Activated B cell treated with CpG ODN at 0.5 μM for 24 hours (primary cell): ENCODE measurements at regions not wholly inside any gene's neighbourhood (a gene's known extent, or its start where the extent isn't known, plus 50 kb on each side); places are given as distances from the start of the nearest gene placed in this dataset.

Experiments used
- ATAC-seq: fragments of 200-7000 bp; cut with Tn5 transposase; one replicate; pipeline ENCODE4 v1.10.0; 2021; ENCODE audit warnings: low read depth, mild to moderate bottlenecking, moderate library complexity
- CTCF ChIA-PET: fragments of 350-600 bp; sonication (Branson Sonifier 250); formaldehyde crosslinking; loops from one replicate; lab custom pipeline; 2021; ENCODE audit warnings: antibody characterized with exemption; lab: Charles Lee
- POLR2A ChIA-PET: fragments of 350-600 bp; sonication (Branson Sonifier 250); formaldehyde crosslinking; loops from one replicate; lab custom pipeline; 2021; ENCODE audit warnings: antibody characterized with exemption; lab: Charles Lee
- DNase-seq: peaks from one replicate; pipeline ENCODE4 v3.0.0; 2022
- H3K27ac Mint-ChIP-seq: one replicate; pipeline ENCODE4 v1.8.0; 2020; ENCODE audit warnings: mixed read lengths
- H3K27me3 Mint-ChIP-seq: one replicate; pipeline ENCODE4 v1.8.0; 2021; ENCODE audit warnings: mixed read lengths
- H3K36me3 Mint-ChIP-seq: one replicate; pipeline ENCODE4 v1.8.0; 2021; ENCODE audit warnings: low read depth, mixed read lengths
- H3K4me1 Mint-ChIP-seq: one replicate; pipeline ENCODE4 v1.8.0; 2021; ENCODE audit warnings: mixed read lengths
- H3K4me3 Mint-ChIP-seq: one replicate; pipeline ENCODE4 v1.8.0; 2020; ENCODE audit warnings: mild to moderate bottlenecking, mixed read lengths
- H3K9me3 Mint-ChIP-seq: one replicate; pipeline ENCODE4 v1.8.0; 2020; ENCODE audit warnings: mixed read lengths
- intact Hi-C: fragments of 100-400 bp; cut with micrococcal nuclease; formaldehyde crosslinking; loops from one replicate; pipeline ENCODE4 v1.15.1; 2024
- TF ChIP-seq, protein P1 (sequence below): fragments of 200-600 bp; IDR thresholded peaks from one replicate; pipeline ENCODE4 v1.8.0; 2022; ENCODE audit warnings: antibody characterized with exemption, mild to moderate bottlenecking

DNA sequence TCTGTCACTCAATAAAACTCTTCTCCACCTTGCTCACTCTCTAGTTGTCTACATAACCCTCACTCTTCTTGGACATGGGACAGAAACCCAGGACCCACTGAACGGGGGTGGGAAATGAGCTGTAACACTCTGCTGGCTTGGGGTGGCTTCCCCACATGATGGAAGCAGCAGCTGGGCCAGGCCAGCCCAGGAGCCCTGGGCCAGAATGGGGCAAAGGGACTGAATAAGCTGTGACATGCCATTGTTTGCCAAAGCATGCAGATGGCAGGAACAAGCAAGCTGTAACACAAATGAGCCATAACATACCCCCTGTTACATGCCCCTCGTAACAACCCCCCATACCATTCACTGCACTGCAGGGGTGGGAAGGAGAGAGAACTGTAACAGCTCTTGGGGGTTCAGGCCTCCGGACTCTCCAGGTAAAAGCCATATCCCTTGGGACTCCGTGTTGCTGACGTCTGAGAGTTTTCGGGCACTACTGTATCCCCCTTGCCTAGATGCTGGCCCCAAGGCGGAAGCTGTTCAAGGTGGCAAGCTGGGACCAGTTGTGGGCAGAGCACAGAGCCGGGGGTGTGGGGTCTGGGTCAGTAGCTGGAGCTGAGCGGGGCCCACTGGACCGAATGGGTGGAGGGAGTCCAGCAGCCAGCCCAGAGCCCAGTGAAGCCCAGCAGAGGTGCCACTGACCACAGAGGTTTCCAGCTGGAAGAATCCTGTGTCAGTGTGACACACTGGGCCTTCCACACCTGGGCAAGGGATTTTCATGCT, 56.1 kb upstream of the DMRTB1 start:
- no peak overlapping the region for H3K4me3 Mint-ChIP-seq
- POLR2A ChIA-PET, result interaction anchor here (0.6 kb wide), 1 partner anchor 7 kb away, joined by 4 read pairs; no protein-coding TSS in a partner anchor
- no peak for ATAC-seq
- H3K9me3 Mint-ChIP-seq, result no peaks in the 10 kb centered on the region
- no peaks in the 10 kb centered on the region for H3K4me1 Mint-ChIP-seq
- TF ChIP-seq, protein P1, sequence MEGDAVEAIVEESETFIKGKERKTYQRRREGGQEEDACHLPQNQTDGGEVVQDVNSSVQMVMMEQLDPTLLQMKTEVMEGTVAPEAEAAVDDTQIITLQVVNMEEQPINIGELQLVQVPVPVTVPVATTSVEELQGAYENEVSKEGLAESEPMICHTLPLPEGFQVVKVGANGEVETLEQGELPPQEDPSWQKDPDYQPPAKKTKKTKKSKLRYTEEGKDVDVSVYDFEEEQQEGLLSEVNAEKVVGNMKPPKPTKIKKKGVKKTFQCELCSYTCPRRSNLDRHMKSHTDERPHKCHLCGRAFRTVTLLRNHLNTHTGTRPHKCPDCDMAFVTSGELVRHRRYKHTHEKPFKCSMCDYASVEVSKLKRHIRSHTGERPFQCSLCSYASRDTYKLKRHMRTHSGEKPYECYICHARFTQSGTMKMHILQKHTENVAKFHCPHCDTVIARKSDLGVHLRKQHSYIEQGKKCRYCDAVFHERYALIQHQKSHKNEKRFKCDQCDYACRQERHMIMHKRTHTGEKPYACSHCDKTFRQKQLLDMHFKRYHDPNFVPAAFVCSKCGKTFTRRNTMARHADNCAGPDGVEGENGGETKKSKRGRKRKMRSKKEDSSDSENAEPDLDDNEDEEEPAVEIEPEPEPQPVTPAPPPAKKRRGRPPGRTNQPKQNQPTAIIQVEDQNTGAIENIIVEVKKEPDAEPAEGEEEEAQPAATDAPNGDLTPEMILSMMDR, result no peak
- intact Hi-C loops, result no loop called here
- H3K27ac Mint-ChIP-seq, result no peak overlapping the region
- CTCF ChIA-PET, result interaction anchor here (1.3 kb wide), 1 partner anchor 10 kb away, joined by 6 read pairs; no protein-coding TSS in a partner anchor
- no peaks in the 10 kb centered on the region for H3K36me3 Mint-ChIP-seq
- no peak for DNase-seq
- H3K27me3 Mint-ChIP-seq, result peaks cover 28% of the 10 kb centered on the region

DNA sequence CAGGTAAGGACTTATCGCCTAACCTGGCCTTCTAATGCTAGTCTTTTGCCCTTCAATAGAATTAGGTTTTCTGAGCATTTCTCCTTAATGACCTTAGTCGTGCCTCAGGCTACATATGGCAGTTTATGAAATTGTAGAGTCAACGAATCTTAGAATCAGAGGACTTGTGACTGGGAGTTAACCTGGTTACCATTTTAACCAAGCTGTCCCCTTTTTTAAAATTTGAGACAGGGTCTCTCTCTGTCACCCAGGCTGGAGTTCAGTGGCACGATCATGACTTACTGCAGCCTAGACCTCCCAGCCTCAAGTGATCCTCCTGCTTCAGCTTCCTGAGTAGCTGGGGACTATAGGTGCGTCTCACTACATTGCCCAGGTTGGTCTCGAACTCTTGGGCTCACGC, 53.5 kb upstream of the DMRTB1 start:
- DNase-seq (no peak), ATAC-seq (no peak)
- Mint-ChIP-seq H3K27ac (no peak overlapping the region), H3K9me3 (no peaks in the 10 kb centered on the region), H3K4me3 (no peak overlapping the region), H3K27me3 (peaks cover 32% of the 10 kb centered on the region), H3K36me3 (no peaks in the 10 kb centered on the region), H3K4me1 (no peaks in the 10 kb centered on the region)
- CTCF ChIA-PET, result interaction anchor here (1.3 kb wide), 1 partner anchor 127 kb away, joined by 3 read pairs; no protein-coding TSS in a partner anchor
- intact Hi-C loops, result no loop called here
- TF ChIP-seq, protein P1, result no peak
- POLR2A ChIA-PET, result no interaction called here

DNA sequence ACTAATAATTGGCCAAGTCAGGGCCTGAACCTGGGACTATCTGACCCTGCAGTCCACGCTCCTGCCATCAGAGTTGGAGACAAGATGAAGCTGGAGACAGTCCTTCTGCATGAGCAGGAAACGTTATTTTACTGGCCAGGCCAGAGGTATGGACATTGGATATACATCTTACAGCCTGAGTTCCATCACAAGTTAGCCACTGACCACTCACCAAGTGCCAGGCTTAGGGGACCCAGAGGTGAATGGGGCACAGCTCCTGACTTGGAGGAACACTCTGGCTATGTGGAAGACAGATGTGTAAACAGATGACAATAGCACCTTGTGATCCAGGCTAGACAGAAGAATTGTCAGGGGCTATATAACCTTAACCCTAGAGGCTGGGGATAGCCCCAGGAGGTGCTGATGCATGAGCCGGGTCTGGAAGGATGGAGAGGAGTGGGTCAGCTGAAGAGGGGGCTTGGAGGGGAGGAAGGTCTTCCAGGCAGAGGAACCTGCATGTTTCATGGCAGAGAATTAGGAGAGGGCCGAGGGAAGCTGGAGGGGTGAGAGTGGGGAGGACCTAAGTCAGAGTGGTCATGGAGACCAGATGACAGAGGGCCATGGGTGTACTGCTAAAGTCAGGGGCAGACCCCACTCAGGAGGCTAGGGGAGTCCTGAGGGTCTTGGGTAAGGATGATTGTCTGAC, 52.5 kb upstream of the DMRTB1 start:
- ATAC-seq, result no peak
- TF ChIP-seq, protein P1, result no peak
- intact Hi-C loops, result no loop called here

DNA sequence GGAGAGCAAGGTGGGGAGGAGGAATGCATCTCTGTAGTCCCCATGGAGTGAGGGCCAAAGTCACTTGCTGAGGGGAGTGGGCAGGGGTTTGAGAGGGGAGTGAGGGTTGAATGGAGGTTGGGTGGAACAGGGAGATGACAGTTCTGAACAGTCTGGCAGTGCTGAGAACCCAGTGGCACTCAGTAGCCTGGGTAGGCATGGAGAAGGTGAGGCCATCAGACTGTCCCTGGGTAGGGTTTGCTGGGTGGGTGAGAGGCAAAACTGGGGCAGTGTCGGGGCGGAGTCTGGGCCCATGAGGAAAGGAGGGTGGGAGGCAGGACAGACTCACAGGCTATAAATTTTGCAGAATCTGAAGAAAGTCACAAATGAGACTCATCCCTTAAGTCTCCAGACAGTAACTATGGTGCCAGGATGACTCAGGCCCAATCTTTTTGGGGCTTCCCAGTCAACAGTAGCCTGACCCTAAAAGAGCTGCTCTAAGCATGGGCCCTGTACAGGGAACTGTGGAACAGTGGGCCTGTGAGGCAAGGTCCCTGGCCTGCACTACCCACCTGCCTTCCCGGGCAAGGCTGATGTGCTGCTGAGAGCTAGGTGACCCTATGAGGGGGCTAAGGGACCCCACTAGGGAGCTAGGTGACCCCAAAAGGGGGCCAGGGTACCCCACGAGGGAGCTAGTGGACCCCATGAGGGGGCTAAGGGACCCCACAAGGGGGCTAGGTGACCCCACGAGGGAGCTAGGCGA, 51.0 kb upstream of the DMRTB1 start:
- no peak for ATAC-seq
- TF ChIP-seq, protein P1, result no peak
- CTCF ChIA-PET, result interaction anchor here (1.2 kb wide), 1 partner anchor 130 kb away, joined by 3 read pairs; no protein-coding TSS in a partner anchor
- no peaks in the 10 kb centered on the region for H3K9me3 Mint-ChIP-seq
- peaks cover 29% of the 10 kb centered on the region for H3K27me3 Mint-ChIP-seq
- intact Hi-C loops, result no loop called here
- H3K36me3 Mint-ChIP-seq, result no peaks in the 10 kb centered on the region
- H3K4me1 Mint-ChIP-seq, result no peaks in the 10 kb centered on the region
- H3K27ac Mint-ChIP-seq, result no peak overlapping the region
- POLR2A ChIA-PET, result no interaction called here
- no peak overlapping the region for H3K4me3 Mint-ChIP-seq
- no peak for DNase-seq

More for the DNA sequence above, 52.5 kb upstream of the DMRTB1 start:
- Mint-ChIP-seq H3K4me3 (no peak overlapping the region), H3K36me3 (no peaks in the 10 kb centered on the region), H3K9me3 (no peaks in the 10 kb centered on the region), H3K4me1 (no peaks in the 10 kb centered on the region), H3K27ac (no peak overlapping the region), H3K27me3 (peaks cover 36% of the 10 kb centered on the region)
- CTCF ChIA-PET, result interaction anchor here (1.3 kb wide), 1 partner anchor 128 kb away, joined by 3 read pairs; no protein-coding TSS in a partner anchor
- POLR2A ChIA-PET, result no interaction called here
- no peak for DNase-seq
